ENCODE measurements at regions not wholly inside any gene's neighbourhood (a gene's known extent, or its start where the extent isn't known, plus 50 kb on each side); places are given as distances from the start of the nearest gene placed in this dataset.

GRCh38 chr9:23938908-23939307 is 112.9 kb upstream of the ELAVL2 start:
- no peak for DNase-seq (ENCODE audit: low read depth in 1 of 2, low spot score in 1 of 2)
- no peak for TF ChIP-seq JUND (IDR thresholded peaks at IDR 0.05; ENCODE audit: low read depth)
- in situ Hi-C loops (cut with HindIII; ENCODE audit: low pct_unique_long_range_greater_than_20kb, low sequenced_read_pairs): no loop called here

GRCh38 chr9:23934291-23934906 is 108.4 kb upstream of the ELAVL2 start:
- peak; percentile 1 to 2 for DNase-seq (ENCODE audit: low read depth in 1 of 2, low spot score in 1 of 2)
- no peak for TF ChIP-seq JUND (IDR thresholded peaks at IDR 0.05; ENCODE audit: low read depth)
- in situ Hi-C loops (cut with HindIII; ENCODE audit: low pct_unique_long_range_greater_than_20kb, low sequenced_read_pairs): no loop called here

GRCh38 chr9:23933348-23933747 is 107.3 kb upstream of the ELAVL2 start:
- no peak for DNase-seq (ENCODE audit: low read depth in 1 of 2, low spot score in 1 of 2)
- TF ChIP-seq JUND (IDR thresholded peaks at IDR 0.05; ENCODE audit: low read depth): no peak
- in situ Hi-C loops (cut with HindIII; ENCODE audit: low pct_unique_long_range_greater_than_20kb, low sequenced_read_pairs): no loop called here

GRCh38 chr9:23926368-23926767 is 100.3 kb upstream of the ELAVL2 start:
- no peak for TF ChIP-seq JUND (IDR thresholded peaks at IDR 0.05; ENCODE audit: low read depth)
- in situ Hi-C loops (cut with HindIII; ENCODE audit: low pct_unique_long_range_greater_than_20kb, low sequenced_read_pairs): no loop called here
- DNase-seq (ENCODE audit: low read depth in 1 of 2, low spot score in 1 of 2): no peak

- in situ Hi-C loops (cut with HindIII; ENCODE audit: low pct_unique_long_range_greater_than_20kb, low sequenced_read_pairs): no loop called here
- DNase-seq (ENCODE audit: low read depth in 1 of 2, low spot score in 1 of 2): no peak
- no peak for TF ChIP-seq JUND (IDR thresholded peaks at IDR 0.05; ENCODE audit: low read depth)
Measured at GRCh38 chr9:23914431-23915003, 88.5 kb upstream of the ELAVL2 start.

GRCh38 chr9:23907343-23907742 is 81.3 kb upstream of the ELAVL2 start:
- no peak for DNase-seq (ENCODE audit: low read depth in 1 of 2, low spot score in 1 of 2)
- no peak for TF ChIP-seq JUND (IDR thresholded peaks at IDR 0.05; ENCODE audit: low read depth)
- in situ Hi-C loops (cut with HindIII; ENCODE audit: low pct_unique_long_range_greater_than_20kb, low sequenced_read_pairs): no loop called here

- no peak for DNase-seq (ENCODE audit: low read depth in 1 of 2, low spot score in 1 of 2)
- no peak for TF ChIP-seq JUND (IDR thresholded peaks at IDR 0.05; ENCODE audit: low read depth)
- in situ Hi-C loops (cut with HindIII; ENCODE audit: low pct_unique_long_range_greater_than_20kb, low sequenced_read_pairs): no loop called here
Measured at GRCh38 chr9:23887781-23888180, 61.7 kb upstream of the ELAVL2 start.
